ENCODE measurements at regions not wholly inside any gene's neighbourhood (a gene's known extent, or its start where the extent isn't known, plus 50 kb on each side); places are given as distances from the start of the nearest gene placed in this dataset.

DNA sequence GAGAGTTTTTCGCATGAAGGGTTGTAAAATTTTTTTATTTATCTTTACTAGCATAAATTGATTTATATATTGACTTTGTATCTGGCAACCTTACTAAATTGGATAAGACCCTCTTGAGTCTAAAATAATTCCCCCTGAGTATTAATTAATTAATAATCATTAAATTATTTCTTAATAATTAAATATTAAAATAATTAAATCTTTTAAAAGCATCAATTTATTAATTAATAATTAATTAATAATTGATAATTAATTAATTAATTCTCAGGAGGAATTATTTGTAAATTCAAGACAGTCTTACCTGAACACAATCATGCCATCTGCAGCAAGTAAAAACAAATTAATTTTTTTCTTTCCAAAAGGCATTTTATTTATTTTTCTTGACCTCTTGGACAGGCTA, 370.4 kb upstream of the PTPRD start:
- no peak overlapping the region for H3K4me3 ChIP-seq
- no peak for DNase-seq
- H3K9me3 ChIP-seq = no peaks in the 10 kb centered on the region
- no peak overlapping the region for H3K27ac ChIP-seq
- no peaks in the 10 kb centered on the region for H3K27me3 ChIP-seq
- TF ChIP-seq, protein P1, sequence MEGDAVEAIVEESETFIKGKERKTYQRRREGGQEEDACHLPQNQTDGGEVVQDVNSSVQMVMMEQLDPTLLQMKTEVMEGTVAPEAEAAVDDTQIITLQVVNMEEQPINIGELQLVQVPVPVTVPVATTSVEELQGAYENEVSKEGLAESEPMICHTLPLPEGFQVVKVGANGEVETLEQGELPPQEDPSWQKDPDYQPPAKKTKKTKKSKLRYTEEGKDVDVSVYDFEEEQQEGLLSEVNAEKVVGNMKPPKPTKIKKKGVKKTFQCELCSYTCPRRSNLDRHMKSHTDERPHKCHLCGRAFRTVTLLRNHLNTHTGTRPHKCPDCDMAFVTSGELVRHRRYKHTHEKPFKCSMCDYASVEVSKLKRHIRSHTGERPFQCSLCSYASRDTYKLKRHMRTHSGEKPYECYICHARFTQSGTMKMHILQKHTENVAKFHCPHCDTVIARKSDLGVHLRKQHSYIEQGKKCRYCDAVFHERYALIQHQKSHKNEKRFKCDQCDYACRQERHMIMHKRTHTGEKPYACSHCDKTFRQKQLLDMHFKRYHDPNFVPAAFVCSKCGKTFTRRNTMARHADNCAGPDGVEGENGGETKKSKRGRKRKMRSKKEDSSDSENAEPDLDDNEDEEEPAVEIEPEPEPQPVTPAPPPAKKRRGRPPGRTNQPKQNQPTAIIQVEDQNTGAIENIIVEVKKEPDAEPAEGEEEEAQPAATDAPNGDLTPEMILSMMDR (IDR thresholded peaks at IDR 0.05) = no peak
- TF ChIP-seq POLR2A (IDR thresholded peaks at IDR 0.05) = no peak
- H3K4me1 ChIP-seq = no peaks in the 10 kb centered on the region
- H3K36me3 ChIP-seq = no peaks in the 10 kb centered on the region

DNA sequence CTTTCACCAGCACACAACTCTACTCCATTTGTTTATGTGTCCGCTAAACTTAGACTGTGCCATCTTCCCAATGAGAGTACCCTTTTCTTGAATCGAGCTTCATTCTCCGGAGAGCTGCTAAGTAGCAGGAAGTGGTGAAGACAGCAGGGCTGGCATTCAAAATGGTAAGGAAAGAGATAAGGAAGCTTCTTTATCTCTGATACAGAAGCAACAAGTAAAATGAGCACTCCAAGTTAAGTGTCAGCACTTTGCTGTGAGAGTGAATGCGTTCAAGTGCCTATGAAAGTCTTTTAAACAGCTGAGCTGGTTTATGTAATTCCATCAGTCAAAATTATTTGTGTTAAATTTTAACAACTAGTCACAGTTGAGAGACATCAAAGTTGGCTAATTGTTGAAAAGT, 386.8 kb upstream of the PTPRD start:
- Histone ChIP-seq H3K4me3 (no peak overlapping the region), H3K27ac (no peak overlapping the region), H3K9me3 (no peaks in the 10 kb centered on the region), H3K36me3 (no peaks in the 10 kb centered on the region), H3K27me3 (no peaks in the 10 kb centered on the region), H3K4me1 (no peaks in the 10 kb centered on the region)
- no peak for TF ChIP-seq POLR2A (IDR thresholded peaks at IDR 0.05)
- DNase-seq = no peak

DNA sequence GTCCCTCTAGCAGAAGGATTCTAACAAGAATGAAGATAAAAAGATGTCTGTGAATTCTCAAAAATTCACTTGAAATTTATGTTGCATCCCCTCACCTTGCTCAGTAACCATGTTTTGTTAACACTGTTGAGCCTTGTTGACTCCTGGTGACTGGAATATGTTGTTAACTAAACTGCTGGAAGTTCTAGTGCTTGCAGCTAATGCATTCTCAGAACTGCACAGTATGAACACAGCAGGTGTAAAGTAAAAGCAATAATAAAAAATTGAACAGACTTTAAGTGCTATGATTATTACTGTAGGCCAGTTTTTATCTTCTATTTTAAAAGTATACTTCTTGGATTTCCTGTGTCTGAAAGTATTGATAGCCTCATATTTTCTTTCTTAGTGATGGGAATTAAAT, 388.7 kb upstream of the PTPRD start:
- H3K9me3 ChIP-seq = no peaks in the 10 kb centered on the region
- TF ChIP-seq, protein P1 (IDR thresholded peaks at IDR 0.05) = no peak
- TF ChIP-seq POLR2A (IDR thresholded peaks at IDR 0.05) = no peak
- H3K4me3 ChIP-seq = no peak overlapping the region
- no peaks in the 10 kb centered on the region for H3K4me1 ChIP-seq
- no peaks in the 10 kb centered on the region for H3K36me3 ChIP-seq
- no peaks in the 10 kb centered on the region for H3K27me3 ChIP-seq
- no peak for DNase-seq
- H3K27ac ChIP-seq = no peak overlapping the region

DNA sequence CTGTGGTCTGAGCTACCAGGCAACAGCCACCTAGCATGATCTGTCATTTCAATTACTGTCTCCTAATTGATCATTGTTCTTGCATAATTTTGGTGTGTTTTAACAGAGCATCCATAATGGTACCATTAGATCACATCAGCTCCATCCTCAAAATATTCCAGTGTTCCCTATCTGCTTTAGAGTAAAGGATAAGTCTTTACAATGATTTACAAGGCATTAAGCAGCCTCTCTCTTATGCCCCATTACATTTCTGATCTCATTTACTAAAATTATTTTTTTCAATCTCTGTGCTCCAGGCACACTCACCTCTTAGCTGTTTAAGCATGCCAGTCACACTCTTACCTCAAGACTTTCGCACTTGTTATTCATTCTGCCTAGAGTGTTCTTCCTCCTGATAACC, 389.9 kb upstream of the PTPRD start:
- Histone ChIP-seq H3K9me3 (no peaks in the 10 kb centered on the region), H3K4me1 (no peaks in the 10 kb centered on the region), H3K27me3 (no peaks in the 10 kb centered on the region), H3K27ac (no peak overlapping the region), H3K4me3 (no peak overlapping the region), H3K36me3 (no peaks in the 10 kb centered on the region)
- TF ChIP-seq, protein P1 (IDR thresholded peaks at IDR 0.05) = no peak
- no peak for TF ChIP-seq POLR2A (IDR thresholded peaks at IDR 0.05)
- DNase-seq = no peak

DNA sequence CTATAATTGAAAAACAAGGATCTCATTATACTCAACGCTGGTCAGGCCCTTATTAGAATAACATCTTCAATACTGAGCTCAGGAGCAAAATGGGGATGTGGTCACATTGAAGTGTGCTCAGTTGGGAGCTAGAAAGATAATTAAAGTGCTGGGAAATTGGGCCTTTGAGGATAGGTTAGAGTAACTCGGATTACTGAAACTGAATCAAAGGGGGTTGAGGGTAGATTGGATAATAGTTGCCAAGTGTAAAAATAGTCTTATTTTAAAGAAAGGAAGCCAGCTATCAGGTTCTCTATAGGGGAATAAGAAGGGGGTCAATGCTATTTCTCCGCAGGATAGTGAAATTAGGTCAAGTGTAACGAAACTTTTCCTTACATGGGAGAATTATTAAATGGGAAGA, 391.0 kb upstream of the PTPRD start:
- H3K27ac ChIP-seq = no peak overlapping the region
- no peak overlapping the region for H3K4me3 ChIP-seq
- H3K27me3 ChIP-seq = no peaks in the 10 kb centered on the region
- TF ChIP-seq, protein P1 (IDR thresholded peaks at IDR 0.05) = no peak
- TF ChIP-seq POLR2A (IDR thresholded peaks at IDR 0.05) = no peak
- H3K9me3 ChIP-seq = no peaks in the 10 kb centered on the region
- no peaks in the 10 kb centered on the region for H3K4me1 ChIP-seq
- no peak for DNase-seq
- H3K36me3 ChIP-seq = no peaks in the 10 kb centered on the region

DNA sequence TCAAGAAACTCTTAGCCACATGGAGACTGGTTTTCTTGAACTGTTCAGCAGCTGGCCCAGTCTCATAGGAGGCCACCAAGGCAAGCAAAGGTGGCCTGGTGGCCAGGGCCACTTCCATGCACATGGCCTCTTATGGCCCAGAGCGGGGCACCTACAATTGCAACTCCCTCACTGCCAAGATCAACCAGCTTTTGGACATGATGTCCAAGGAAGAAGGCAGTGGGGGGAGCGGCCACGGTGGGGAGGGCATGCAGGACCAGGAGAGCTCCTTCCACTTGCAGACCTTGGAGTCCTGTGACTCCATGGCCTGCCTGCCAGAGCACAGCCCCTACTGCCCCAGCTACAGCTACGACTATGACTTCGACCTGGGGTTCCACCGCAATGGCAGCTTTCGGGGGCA, 398.9 kb upstream of the PTPRD start:
- no peak for DNase-seq
- no peak for TF ChIP-seq POLR2A (IDR thresholded peaks at IDR 0.05)
- TF ChIP-seq, protein P1 (IDR thresholded peaks at IDR 0.05) = no peak
- no peaks in the 10 kb centered on the region for H3K36me3 ChIP-seq
- H3K4me1 ChIP-seq = no peaks in the 10 kb centered on the region
- no peak overlapping the region for H3K27ac ChIP-seq
- H3K4me3 ChIP-seq = no peak overlapping the region
- H3K27me3 ChIP-seq = no peaks in the 10 kb centered on the region
- peaks cover 0 to 6% (median 0%) of the 10 kb centered on the region in 4 donors for H3K9me3 ChIP-seq
